Stimulated activated CD4-positive, alpha-beta T cell treated with anti-CD3 and anti-CD28 coated beads, TNF-alpha, amount 100 ng/mL, for 48 hours (primary cell): ENCODE measurements at regions not wholly inside any gene's neighbourhood (a gene's known extent, or its start where the extent isn't known, plus 50 kb on each side); places are given as distances from the start of the nearest gene placed in this dataset.
"Not testable (repeated sequence)": the region's sequence is repeated elsewhere in the genome, so short reads cannot be mapped to it uniquely, and the experiment has no call there.

Experiments used
- DNase-seq, 3 donors: peaks; one replicate each; pipeline ENCODE4 v3.0.0-alpha.2; 2020; ENCODE audit warnings: low read depth in 3 of 3

DNA sequence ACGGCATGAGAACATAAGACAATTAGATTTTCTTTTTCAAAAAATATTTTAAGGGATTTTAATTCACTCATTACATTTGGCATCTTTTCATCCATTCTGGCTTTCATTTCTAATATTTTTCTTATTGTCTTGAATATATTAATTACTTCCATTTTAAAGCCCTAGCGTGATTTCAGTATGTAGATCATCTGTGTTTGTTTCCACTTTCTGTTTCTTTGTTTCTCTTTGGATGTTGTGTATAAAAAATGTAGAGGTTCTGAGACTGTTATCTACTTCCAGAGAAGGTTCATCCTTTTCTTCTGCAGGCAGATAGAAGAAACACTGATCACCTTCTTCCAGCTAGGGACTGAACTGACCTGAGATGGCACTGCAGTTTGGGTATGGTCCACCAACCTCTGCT lies 664.4 kb upstream of the SLC39A10 start:
- DNase-seq = no peak

DNA sequence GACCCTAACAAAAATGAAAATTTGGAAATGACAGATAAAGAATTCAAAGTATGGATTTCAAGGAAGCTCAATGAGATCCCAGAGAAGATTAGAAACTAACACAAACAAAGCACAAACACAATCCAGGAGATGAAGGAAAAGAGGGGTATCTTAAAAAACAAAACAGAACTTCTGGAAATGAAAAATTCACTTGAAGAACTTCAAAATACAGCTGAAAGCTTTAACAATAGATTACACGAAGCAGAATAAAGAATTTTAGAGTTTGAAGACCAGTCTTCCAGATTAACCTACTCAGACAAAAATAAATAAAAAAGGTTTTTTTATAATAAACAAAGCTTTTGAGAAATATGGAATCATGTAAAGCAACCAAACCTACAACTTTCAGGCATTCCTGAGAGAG lies 671.8 kb upstream of the SLC39A10 start:
- DNase-seq = no peak

DNA sequence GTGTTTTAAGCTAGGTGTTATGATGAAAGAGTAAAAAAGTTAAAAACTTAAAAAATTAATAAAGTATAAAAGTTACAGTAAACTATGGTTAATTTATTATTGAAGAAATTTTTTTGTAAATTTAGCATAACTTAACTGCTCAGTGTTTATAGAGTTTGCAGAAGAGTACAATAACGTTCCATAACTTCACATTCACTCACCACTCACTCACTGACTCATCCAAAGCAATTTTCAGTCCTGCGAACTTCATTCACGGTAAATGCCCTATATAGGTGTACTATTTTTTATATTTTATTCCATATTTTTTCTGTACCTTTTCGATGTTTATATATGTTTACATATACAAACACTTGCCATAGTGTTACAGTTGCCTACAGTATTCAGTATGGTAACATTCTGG lies 694.8 kb upstream of the SLC39A10 start:
- DNase-seq = no peak

DNA sequence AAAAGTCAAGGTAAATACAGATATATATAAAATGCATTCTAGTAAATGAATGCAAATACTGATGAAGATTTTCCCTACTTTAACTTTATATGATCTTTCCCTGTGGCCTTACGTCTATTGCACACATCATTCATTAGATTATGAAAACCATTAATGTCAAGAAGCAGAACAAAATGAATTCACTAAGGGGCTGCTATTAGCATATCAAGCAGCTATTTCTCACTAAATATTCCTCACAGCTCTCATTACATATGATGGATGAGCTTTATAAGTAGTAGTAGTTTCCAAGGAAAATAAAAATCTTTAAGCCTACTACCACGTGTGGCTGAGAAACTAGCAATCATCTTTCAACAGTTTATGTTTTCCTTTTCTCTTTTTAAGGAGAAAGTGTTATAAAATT lies 702.8 kb upstream of the SLC39A10 start:
- no peak for DNase-seq

DNA sequence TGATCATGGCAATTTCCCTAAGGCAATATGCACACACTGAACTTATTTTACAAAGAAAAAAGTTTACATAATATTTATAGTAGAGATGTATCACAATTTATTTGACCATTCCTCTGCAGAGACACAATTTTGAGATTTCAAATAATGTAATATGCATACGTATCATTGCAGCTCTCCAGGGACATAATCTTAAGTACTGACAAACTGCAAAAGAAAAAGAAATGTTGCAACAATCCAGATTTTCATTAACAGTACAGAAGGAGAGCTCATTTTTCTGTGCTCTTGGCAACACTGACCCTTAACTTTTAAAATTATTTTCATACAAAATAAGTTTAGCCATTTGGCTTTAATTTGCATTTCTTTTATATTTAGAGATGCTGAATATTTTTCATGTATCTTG lies 710.2 kb upstream of the SLC39A10 start:
- no peak for DNase-seq

DNA sequence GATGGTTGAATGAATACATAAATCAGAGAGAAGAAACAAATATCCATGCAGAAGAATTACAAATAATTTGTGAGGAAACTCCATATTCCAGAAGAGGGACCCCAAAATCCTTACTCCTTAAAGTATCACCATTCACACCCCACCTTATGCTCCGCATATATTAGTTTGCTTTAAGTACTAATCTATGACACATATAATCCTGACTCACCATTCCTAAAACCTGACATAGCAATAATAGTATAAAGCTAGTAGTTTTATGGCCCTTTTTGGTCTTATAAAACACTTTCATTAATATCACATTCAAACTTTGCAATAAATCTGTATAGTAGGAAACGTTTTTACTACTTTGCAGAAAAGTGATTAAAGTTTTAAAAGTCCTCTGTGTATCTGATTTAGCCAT lies 719.0 kb upstream of the SLC39A10 start:
- no peak for DNase-seq

DNA sequence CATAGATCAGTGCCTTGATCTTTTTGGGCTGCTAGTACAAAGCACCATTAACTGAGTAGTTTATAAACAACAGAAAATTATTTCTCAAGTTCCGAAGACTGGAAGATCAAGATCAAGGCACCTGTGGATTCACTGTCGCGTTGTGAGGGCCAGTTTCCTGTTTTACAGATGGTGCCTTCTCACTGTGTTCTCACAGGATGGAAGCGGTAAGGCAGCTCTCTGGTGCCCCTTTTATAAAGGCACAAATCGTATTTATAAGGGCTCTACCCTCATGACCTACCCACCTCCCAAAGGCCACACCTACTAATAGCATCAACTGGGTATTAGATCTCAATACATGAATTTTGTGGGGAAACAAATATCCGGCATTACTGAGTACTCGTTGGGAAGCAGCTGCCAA lies 729.5 kb upstream of the SLC39A10 start:
- DNase-seq = no peak

DNA sequence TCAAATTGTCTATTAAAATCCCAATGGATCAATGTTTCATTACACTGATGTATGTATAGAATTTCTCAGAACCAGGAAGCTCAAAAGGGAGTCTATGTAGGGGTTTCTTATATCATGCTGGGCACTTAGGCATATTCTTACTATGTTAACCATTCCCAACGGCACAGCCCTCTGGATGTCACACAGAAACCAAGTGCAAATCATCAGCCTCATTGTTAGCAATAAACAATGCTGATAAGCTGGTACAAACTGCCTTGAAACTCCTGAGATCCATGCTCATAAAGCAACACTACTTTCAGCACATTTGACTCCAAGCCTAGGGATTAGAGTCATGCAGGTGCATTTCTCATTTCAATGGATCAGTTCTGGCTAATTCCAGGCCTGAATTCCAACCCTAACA lies 730.2 kb upstream of the SLC39A10 start:
- DNase-seq = no peak

DNA sequence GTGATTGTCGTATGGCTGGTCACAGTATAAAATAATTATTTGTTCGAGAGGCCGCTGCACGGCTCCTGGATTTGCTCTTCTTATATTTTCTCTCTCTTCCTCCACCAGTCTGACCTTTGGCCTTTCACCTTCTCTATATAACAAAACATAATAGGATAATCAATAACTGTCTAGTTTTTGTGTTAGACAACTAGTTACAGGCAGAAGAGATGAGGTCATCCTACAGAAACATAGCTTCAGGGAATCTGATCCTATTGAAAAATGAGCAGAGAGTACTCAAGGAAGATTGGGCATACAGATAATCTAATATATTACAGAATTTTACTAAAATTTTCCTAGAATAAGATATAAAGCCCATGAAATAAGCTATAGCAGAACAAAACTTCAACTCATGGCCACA lies 731.3 kb upstream of the SLC39A10 start:
- no peak for DNase-seq

DNA sequence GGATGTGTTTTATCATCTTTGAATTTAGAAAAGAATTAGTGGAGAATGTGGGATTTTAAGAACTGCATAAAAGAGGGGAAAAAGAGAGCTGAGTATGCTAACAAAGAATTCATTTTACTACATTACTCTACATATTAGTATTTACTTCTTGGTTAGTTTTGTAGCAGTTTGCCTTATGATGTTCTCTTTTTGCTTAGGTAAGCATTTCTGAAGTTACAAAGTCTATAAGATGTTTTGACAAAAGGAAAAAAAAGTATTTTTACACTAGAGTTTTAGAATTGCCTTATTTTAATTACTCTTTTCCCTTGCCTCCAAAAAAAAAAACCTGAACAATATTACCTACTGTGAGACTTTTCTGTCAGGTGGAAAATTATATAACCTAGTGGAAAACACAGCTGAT lies 739.5 kb upstream of the SLC39A10 start:
- DNase-seq = no peak

DNA sequence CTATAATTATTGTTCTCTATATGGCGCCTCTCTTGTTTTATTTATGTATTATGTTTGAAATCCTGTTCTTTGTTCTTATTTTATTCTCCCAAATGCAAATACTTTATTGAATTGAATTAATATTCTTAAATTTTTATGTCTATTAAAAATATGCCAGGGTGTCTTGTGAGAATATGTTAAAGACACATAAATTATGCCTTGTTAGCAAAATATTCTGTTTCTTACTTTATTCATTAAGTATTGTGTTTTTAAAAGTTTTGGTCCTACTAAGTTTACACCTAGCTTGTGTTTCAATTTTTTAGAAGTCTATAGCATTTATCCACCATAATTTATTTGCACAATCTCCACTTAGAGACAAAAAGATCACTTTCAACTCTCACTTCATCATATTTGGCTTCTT lies 741.5 kb upstream of the SLC39A10 start:
- no peak for DNase-seq

DNA sequence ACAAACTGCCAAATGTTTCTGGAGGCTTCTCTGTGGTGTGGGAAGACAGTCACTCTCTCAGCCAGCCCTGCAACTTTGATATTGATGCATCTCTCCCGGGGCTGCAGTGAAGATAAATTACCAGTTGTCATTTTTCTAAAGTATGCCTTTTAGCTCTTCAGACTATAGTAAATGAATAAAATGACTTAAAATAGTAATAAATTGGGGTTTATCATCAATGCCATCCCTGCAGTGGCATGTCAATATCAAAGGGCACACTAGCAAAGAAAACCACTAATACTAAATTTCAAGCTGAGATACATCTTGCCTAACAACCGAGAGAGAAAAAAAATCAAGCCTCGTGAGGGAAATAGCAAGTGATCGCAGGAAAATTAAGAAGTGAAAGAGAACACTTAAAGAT lies 749.5 kb upstream of the SLC39A10 start:
- DNase-seq = no peak

DNA sequence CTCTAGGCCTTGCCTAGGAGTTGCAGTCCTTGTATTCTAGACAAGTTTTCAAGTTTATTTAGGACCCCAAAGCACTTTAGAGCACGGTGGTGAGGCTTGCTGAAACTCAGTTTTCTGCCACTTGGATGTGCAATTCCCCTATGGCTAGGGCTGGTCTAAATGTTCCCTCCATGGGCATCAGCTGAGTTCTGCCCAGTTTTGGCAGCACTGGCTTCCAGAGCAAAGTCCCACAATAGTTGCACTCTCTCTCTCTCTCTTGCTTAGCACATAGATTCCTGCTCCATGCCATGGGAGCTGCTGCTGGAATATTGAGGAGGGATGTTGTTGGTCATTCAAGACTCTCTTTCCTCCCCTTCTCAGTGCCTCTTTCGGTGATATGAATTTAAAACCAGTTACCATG lies 760.2 kb upstream of the SLC39A10 start:
- DNase-seq = no peak

DNA sequence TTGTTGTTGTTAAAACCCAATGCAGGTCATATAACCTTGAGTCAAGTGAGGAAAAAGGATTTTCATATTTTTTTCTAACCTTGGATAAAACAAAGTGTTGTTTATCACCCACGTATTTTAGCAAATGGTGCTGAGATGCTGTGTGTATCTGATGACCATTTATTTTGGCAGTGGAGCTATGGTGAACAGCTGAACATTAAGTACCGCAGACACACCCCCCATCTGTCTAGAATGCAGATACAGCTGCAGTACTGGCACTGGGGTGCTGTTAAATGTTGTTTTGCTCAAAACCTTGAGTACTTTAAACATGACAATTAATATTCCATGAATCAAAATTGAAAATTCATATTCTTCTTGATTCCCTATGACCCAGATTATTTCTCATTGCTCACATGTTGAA lies 773.3 kb upstream of the SLC39A10 start:
- DNase-seq = no peak

DNA sequence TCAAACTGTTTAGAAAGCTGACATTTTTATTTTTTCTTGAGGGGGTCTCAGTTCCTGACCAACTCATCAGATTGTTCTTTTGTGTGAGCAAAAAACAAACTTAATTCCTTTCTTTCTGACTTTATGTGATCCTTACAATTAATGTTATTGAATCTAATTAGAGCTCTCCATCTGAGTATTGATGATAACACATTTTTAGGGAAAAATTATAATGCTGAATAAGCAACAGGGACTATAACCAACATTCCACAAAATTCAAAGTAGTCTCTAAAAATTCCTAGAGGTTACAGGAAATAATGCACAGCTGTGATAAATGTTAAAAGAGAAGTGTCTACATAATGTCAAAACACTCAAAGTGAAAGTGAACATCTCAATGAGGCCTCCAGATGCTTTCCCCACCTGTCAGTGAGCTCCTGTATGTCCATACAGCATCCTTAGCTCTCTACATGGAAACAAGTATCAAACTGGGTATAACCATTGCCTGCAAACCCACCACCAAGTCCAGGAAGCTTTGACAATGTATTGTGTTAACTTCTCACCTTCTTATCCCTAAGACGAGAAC lies 786.0 kb upstream of the SLC39A10 start:
- no peak for DNase-seq

DNA sequence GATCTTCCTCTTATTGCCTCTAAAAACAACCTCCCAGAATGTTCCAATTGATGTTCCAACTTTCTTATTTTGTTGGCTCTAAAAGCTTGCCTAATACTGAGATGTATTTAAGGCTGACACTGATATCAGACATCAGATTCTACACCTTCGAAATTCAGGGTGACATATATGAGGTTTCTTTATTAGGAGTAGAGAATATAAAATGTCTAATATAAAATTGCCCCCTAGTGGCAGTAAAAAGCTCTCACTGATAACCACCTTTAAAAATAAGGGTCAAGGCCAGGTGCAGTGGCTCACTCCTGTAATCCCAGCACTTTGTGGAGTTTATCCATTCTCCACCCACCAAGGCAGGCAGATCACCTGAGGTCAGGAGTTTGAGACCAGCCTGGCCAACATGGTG lies 789.7 kb upstream of the SLC39A10 start:
- no peak for DNase-seq

DNA sequence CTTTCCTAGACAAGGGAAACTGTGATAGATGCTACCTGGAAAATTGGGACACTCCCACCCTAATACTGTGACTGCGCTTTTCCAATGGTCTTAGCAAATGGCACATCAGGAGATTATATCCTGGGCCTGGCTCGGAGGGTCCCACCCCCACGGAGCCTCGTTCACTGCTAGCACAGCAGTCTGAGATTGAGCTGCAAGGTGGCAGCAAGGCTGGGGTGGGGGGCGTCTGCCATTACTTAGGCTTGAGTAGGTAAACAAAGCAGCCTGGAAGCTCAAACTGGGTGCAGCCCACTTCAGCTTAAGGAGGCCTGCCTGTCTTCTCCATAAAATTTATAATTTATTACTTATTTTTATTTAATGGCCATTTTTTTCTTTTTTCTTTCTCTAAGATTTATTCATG lies 802.1 kb upstream of the SLC39A10 start:
- DNase-seq = no peak

DNA sequence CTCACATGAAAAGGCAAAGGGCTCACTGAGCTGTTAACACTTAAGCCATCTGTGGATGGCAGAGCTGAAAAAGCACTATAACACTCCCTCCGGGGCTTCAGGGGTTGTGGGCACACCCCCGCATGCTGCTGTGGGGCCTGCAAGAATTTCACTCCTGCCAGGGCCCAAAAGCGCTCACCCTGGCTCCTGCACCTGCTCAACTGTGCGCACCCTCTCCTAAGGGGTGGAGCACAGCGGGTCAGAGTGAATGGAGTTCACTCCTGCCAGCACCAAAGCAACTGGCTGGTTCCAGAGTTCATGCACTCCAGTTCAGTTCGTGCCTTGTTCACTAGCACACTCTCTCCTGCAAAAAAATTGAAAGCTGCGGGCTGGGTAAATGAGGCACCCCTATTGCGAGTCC lies 814.2 kb upstream of the SLC39A10 start:
- DNase-seq = no peak

DNA sequence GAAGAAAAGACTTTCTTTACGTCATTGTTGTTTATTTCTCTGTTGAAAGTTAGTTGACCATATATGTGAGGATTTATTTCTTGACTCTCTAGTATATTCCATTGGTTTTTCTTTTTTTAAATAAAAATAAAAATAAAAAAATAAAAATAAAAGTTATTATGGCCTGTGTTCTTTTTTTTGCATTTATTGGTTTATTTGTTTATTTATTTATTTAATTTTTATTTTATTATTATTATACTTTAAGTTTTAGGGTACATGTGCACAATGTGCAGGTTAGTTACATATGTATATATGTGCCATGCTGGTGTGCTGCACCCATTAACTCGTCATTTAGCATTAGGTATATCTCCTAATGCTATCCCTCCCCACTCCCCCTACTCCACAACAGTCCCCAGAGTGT lies 822.7 kb upstream of the SLC39A10 start:
- not testable (repeated sequence) for DNase-seq

DNA sequence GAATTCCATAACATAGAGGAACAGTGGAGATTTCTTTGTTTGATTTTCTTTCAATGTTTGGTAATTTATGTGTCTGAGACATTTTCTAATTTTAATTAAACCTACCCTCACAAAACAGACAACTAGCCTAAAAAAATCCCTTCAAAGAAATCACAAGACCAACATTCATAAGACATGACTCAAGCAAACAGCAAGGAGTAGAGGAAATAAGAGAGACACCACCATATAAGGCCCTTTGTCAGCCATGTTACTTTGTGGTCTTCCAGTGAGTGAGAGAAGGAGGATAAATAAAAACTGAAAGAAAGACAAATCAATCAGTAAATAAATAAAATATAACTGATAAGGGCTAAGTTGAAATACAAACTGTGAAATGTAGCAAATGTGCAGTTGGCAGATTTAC lies 830.8 kb upstream of the SLC39A10 start:
- DNase-seq = no peak

DNA sequence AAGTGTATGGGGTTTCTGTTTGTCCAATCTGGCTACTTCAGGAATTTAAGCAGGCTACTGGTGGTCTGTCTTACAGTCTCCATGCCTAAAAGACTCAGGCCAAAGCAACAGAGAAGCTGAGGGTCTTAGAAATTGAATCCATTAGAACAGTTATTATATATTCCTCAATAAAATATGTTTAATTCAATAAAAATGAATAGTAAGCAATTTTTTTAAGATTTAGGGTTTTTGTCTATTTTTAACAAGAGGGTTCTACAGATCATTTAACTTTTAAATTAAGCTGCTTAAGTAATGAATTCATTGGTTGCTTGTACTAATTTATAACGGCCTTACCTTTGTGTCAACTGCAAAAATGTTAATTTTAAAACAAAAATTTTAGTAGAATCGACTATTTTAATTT lies 832.6 kb upstream of the SLC39A10 start:
- DNase-seq = no peak

DNA sequence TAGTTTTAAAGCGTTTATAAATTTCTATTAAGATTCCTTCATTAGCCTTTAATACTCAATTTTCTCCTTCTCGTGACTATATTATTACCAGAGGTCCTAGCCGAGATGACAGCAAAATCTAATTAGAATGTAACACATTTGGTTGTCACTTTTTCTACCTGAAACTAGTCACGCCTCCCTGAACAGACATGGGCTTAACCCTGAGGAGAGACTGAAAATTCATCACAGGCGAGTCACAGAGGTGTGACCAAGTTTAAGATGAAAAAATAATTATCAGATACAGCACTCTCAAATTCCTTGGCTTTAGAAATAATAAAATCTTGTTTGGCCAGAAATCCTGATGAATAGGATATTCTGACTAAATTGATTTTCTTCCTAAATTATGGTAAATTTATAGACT lies 834.4 kb upstream of the SLC39A10 start:
- DNase-seq = no peak

DNA sequence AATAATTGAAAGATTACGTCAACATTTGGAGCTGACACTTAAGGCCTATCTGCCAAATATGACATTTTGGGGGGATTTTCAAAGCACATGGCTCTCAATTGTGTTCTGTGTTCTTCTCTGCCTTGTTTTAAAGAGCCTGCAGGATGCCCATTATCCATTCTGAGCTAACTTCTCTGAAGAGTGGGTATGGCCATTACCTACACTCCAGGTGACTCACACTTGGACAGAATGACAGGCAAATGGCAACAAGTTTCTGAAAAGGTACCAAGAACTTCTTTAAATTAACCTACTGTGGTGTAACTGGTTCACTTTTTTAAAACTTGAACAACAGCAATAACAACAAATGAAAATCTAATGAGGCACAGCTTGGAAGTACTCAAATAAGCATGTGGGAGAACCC lies 834.9 kb upstream of the SLC39A10 start:
- DNase-seq = no peak

DNA sequence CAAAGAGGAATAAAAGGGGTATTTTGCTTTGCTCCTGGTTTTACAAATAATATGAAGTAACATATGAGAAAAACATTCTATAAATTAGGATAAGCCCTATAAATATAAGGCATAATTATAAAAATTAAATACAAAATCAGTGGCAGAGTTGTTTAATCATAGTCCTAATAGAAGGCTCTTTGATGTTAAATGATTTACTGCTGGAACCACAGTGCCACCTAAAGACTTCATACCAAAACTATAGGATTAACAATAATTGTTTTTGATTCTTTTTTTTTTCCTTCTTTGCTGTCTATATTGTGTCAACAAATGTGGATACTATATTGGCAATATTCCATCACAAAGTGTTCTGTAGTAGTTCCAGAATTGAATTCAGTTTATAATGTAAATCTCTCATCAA lies 837.7 kb upstream of the SLC39A10 start:
- no peak for DNase-seq

DNA sequence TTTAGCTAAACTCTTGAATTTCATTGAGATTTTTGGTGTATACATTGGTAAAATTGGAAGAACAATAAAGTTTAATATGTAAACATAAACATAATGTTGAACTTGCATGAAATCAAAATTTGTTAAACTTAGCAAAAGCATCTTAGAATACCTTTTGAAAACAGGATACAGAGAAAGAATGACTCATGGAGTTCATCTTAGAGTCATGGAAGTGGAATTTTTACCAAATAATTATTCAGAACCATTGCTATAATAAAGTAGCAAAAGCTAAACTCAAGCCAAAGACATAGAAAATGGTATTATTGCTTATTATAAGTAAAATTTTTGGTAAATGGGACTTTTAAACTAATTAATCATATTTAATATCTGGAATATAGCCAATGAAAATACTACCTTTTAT lies 841.6 kb upstream of the SLC39A10 start:
- no peak for DNase-seq
